Neural cell (in vitro differentiated cells): ENCODE measurements at regions not wholly inside any gene's neighbourhood (a gene's known extent, or its start where the extent isn't known, plus 50 kb on each side); places are given as distances from the start of the nearest gene placed in this dataset.

Experiments used
- EP300 ChIP-seq: fragments of 450-650 bp; conservative IDR thresholded peaks from 2 replicates; pipeline ENCODE4 v1.6.1; 2014; ENCODE audit warnings: antibody characterized with exemption, mild to moderate bottlenecking, moderate library complexity; ENCODE audit not compliant: poor library complexity, severe bottlenecking
- EZH2 ChIP-seq: fragments of 200-600, 300-800 bp; shearing (Covaris generic), sonication (generic); IDR thresholded peaks from 2 replicates; pipeline ENCODE4 v1.6.1; 2014; ENCODE audit warnings: antibody characterized with exemption, low read length, borderline replicate concordance, mild to moderate bottlenecking; ENCODE audit not compliant: insufficient read depth, poor library complexity, severe bottlenecking
- MXI1 ChIP-seq: fragments of 450-650 bp; conservative IDR thresholded peaks from 2 replicates; pipeline ENCODE4 v1.6.1; 2014; ENCODE audit warnings: antibody characterized with exemption, mild to moderate bottlenecking; ENCODE audit not compliant: poor library complexity, severe bottlenecking
- POLR2AphosphoS5 ChIP-seq: IDR thresholded peaks from 2 replicates; pipeline ENCODE4 v1.6.1; 2012
- RAD21 ChIP-seq: fragments of 450-650 bp; conservative IDR thresholded peaks from 2 replicates; pipeline ENCODE4 v1.6.1; 2014; ENCODE audit warnings: antibody characterized with exemption, mild to moderate bottlenecking, moderate library complexity
- SMC3 ChIP-seq: fragments of 450-650 bp; conservative IDR thresholded peaks from 2 replicates; pipeline ENCODE4 v1.6.1; 2014; ENCODE audit warnings: antibody characterized with exemption, mild to moderate bottlenecking, moderate library complexity; ENCODE audit not compliant: poor library complexity
- TAF1 ChIP-seq: IDR thresholded peaks from 2 replicates; pipeline ENCODE4 v1.6.1; 2012; ENCODE audit warnings: low read depth
- TF ChIP-seq, protein P1 (sequence below): IDR thresholded peaks from 2 replicates; pipeline ENCODE4 v1.6.1; 2012; ENCODE audit warnings: borderline replicate concordance
- TF ChIP-seq, protein P2 (sequence below): fragments of 450-650 bp; IDR thresholded peaks from 2 replicates; pipeline ENCODE4 v1.5.1; 2014; ENCODE audit warnings: antibody characterized with exemption, mild to moderate bottlenecking, moderate library complexity; ENCODE audit not compliant: poor library complexity, severe bottlenecking

DNA sequence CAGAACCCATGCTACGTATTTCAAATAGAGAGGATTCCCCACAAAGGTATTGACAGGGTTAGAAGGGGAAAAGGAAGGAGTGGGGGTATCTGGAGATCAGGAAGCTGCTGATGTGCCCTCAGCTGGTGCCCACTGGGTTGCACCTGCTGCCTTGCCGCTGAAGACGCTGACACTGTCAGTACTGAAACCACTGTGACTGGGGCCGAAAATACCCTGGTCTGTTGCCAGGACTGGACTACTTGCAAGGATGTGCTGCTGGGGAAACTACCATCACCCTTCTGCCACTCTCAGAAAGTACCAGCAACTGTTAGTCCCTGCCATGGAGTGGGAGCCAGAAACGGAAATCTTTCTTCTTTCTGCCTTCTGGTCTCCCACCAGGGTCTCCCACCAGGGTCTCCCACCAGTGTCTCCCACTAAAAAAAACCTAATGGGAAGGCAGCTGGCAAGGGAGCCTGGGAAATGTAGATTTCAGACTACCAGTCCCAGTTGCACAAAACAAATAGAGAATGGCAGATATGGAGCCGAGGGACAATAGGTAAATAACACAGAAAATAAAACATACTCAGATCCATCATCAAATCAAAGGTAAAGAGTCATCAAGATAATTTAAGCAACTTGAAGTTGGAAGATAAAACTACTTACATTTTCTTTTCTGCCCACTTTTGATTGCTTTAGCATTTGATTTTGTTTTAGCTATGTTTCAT lies 204.8 kb downstream of the TPBG start:
- TF ChIP-seq MXI1 (no peak), EZH2 (no peak), TAF1 (no peak), RAD21 (no peak), SMC3 (no peak), EP300 (no peak), POLR2AphosphoS5 (no peak)
- TF ChIP-seq, protein P1, sequence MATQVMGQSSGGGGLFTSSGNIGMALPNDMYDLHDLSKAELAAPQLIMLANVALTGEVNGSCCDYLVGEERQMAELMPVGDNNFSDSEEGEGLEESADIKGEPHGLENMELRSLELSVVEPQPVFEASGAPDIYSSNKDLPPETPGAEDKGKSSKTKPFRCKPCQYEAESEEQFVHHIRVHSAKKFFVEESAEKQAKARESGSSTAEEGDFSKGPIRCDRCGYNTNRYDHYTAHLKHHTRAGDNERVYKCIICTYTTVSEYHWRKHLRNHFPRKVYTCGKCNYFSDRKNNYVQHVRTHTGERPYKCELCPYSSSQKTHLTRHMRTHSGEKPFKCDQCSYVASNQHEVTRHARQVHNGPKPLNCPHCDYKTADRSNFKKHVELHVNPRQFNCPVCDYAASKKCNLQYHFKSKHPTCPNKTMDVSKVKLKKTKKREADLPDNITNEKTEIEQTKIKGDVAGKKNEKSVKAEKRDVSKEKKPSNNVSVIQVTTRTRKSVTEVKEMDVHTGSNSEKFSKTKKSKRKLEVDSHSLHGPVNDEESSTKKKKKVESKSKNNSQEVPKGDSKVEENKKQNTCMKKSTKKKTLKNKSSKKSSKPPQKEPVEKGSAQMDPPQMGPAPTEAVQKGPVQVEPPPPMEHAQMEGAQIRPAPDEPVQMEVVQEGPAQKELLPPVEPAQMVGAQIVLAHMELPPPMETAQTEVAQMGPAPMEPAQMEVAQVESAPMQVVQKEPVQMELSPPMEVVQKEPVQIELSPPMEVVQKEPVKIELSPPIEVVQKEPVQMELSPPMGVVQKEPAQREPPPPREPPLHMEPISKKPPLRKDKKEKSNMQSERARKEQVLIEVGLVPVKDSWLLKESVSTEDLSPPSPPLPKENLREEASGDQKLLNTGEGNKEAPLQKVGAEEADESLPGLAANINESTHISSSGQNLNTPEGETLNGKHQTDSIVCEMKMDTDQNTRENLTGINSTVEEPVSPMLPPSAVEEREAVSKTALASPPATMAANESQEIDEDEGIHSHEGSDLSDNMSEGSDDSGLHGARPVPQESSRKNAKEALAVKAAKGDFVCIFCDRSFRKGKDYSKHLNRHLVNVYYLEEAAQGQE = no peak
- TF ChIP-seq, protein P2, sequence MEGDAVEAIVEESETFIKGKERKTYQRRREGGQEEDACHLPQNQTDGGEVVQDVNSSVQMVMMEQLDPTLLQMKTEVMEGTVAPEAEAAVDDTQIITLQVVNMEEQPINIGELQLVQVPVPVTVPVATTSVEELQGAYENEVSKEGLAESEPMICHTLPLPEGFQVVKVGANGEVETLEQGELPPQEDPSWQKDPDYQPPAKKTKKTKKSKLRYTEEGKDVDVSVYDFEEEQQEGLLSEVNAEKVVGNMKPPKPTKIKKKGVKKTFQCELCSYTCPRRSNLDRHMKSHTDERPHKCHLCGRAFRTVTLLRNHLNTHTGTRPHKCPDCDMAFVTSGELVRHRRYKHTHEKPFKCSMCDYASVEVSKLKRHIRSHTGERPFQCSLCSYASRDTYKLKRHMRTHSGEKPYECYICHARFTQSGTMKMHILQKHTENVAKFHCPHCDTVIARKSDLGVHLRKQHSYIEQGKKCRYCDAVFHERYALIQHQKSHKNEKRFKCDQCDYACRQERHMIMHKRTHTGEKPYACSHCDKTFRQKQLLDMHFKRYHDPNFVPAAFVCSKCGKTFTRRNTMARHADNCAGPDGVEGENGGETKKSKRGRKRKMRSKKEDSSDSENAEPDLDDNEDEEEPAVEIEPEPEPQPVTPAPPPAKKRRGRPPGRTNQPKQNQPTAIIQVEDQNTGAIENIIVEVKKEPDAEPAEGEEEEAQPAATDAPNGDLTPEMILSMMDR = no peak
